AG09319 (cell line): ENCODE measurements at regions not wholly inside any gene's neighbourhood (a gene's known extent, or its start where the extent isn't known, plus 50 kb on each side); places are given as distances from the start of the nearest gene placed in this dataset.

Experiments used
- DNase-seq: peaks from one replicate; pipeline ENCODE4 v3.0.0-alpha.2; 2010; ENCODE audit warnings: low read depth; ENCODE audit errors: extremely low read depth
- TF ChIP-seq, protein P1 (sequence below): IDR thresholded peaks from 2 replicates; pipeline ENCODE4 v1.5.1; 2011; ENCODE audit warnings: low read depth, mild to moderate bottlenecking, inconsistent platforms, low read length, moderate library complexity

DNA sequence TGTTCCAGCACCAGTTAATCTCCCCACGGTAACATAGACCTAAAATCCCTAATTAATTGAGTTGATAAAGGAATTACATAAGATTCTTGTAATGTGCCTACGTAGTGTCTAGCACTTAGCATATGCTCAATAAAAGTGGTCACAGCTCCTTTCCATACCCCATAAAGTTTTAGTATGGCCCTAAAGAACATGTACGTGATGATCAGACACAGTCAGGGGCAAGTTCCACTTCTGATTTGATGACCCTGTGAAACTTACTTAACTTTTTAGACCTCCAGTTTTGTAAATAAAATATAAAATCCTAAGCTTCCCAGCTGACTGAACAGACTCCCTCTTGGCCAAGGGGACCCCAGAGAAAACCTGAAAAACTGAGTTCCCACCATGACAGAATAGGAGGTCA lies 391.3 kb upstream of the ERCC4 start:
- DNase-seq, result no peak
- TF ChIP-seq, protein P1, sequence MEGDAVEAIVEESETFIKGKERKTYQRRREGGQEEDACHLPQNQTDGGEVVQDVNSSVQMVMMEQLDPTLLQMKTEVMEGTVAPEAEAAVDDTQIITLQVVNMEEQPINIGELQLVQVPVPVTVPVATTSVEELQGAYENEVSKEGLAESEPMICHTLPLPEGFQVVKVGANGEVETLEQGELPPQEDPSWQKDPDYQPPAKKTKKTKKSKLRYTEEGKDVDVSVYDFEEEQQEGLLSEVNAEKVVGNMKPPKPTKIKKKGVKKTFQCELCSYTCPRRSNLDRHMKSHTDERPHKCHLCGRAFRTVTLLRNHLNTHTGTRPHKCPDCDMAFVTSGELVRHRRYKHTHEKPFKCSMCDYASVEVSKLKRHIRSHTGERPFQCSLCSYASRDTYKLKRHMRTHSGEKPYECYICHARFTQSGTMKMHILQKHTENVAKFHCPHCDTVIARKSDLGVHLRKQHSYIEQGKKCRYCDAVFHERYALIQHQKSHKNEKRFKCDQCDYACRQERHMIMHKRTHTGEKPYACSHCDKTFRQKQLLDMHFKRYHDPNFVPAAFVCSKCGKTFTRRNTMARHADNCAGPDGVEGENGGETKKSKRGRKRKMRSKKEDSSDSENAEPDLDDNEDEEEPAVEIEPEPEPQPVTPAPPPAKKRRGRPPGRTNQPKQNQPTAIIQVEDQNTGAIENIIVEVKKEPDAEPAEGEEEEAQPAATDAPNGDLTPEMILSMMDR, result no peak

DNA sequence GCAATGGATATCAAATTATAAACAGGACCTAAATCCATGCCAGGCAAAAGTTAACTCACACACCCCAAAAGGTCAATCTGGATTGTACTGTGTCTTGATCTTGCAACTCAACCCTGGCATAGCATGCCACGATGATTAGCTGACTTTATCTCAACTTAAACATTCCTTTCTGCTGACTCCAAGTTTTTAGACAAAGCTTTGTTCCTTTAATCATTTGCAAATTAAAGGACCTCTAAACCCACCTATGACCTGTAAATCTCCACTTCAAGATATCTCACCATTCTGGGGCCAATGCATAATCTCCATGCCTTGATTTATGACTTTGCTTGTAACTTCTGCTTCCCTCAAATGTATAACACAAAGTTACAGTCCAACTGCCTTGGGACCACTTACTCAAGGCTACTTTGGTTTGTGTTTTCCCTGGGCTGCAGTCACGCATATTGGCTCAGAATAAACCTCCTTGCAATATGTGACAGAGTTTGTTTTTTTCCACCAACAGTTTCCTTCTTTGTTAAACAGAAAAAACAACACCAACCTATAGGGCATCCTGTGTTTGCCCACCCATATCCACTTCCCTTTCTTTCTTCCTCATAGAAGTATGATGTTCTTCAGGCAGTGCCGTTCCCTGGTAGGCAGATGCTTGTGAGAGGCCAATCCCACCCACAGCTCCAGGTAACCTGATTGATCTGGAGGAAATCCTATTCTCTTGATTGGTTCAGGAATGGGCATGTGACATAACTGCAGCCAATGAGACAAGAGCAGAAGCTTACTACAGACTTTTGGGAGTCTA lies 390.6 kb upstream of the ERCC4 start:
- DNase-seq, result no peak
- TF ChIP-seq, protein P1, result no peak

GRCh38 chr16:13540771-13541170 lies 379.2 kb upstream of the ERCC4 start:
- DNase-seq, result no peak
- TF ChIP-seq, protein P1, result no peak

- no peak for DNase-seq
- TF ChIP-seq, protein P1, result no peak
Observed at GRCh38 chr16:13542284-13542683, 377.7 kb upstream of the ERCC4 start.

GRCh38 chr16:13543850-13544249 lies 376.1 kb upstream of the ERCC4 start:
- TF ChIP-seq, protein P1, result no peak
- no peak for DNase-seq

- no peak for DNase-seq
- TF ChIP-seq, protein P1, result no peak
Observed at GRCh38 chr16:13545271-13545670, 374.7 kb upstream of the ERCC4 start.

GRCh38 chr16:13550254-13550653 lies 369.7 kb upstream of the ERCC4 start:
- DNase-seq, result no peak
- TF ChIP-seq, protein P1, result no peak
